ENCODE measurements at regions not wholly inside any gene's neighbourhood (a gene's known extent, or its start where the extent isn't known, plus 50 kb on each side); places are given as distances from the start of the nearest gene placed in this dataset.

DNA sequence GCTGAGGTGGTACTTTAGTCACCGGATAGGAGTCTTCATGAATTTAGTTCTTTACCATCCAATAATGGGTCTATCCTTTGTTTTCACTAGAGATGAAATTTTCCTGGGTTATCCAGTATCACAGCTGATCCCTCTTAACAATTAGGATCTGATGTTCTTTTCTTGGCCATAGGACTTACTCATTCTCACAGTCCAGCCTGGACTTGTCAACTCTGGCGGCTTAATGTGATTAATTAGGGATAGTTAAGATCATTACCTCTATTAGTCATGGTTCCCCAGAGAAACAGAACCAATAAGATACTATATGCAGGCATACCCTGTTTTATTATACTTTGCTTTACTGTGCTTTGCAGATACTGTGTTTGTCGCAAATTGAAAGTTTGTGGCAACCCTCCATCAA is 272.7 kb upstream of the FAT4 start:
- POLR2A ChIA-PET: no interaction called here

DNA sequence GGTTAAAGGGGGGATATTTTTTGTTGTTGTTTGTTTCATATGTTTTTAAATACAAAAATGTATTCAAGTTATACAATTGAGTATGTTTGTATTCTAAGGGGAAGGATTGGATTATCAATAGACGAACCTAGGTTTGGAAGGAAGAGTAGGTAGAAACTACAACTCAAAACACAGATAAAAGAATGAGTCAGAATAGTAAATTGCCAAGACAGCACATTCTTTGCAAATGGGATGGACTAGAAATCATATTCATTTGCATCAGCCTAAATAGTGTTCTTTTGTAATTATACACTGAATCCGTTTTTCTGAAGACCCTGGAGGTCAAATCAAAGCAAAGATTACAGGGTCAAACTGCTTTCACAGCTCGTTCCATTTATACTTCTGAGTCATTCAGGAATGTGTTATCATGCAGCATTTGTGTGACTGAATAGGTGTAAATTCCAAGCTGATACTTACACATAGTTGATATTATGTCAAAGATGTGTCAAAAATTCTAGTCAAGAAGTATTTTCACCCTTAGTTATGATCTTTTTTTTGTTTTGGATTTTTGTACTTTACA is 273.3 kb upstream of the FAT4 start:
- ChIA-PET CTCF (no interaction called here), POLR2A (no interaction called here)
- DNase-seq (ENCODE audit: extremely low spot score): no peak

More for the DNA sequence above, 272.7 kb upstream of the FAT4 start:
- CTCF ChIA-PET: no interaction called here
- TF ChIP-seq, protein P1, sequence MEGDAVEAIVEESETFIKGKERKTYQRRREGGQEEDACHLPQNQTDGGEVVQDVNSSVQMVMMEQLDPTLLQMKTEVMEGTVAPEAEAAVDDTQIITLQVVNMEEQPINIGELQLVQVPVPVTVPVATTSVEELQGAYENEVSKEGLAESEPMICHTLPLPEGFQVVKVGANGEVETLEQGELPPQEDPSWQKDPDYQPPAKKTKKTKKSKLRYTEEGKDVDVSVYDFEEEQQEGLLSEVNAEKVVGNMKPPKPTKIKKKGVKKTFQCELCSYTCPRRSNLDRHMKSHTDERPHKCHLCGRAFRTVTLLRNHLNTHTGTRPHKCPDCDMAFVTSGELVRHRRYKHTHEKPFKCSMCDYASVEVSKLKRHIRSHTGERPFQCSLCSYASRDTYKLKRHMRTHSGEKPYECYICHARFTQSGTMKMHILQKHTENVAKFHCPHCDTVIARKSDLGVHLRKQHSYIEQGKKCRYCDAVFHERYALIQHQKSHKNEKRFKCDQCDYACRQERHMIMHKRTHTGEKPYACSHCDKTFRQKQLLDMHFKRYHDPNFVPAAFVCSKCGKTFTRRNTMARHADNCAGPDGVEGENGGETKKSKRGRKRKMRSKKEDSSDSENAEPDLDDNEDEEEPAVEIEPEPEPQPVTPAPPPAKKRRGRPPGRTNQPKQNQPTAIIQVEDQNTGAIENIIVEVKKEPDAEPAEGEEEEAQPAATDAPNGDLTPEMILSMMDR (IDR thresholded peaks at IDR 0.05; ENCODE audit: control extremely low read depth, extremely low read depth, low read depth, missing control alignments): no peak
- DNase-seq (ENCODE audit: extremely low spot score): no peak

DNA sequence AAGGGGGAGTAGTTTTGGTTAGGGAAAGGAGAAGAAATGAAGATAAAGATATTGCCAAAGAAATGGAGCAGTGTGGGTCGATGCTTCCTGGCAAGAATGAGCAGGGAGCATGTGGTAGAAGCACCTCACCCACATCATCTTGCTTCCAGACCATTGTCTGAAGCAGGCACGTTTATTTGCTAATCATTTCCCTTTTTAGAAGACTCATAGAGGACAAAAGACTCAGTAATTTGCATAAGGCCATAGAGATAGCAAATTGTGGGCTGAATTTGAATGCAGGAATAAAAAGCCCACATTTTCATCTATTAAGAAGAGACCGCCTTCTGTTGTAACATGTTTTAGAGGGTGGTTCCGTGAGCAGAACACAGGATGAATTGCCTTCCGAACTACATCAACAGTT is 275.2 kb upstream of the FAT4 start:
- POLR2A ChIA-PET: no interaction called here
- no peak for DNase-seq (ENCODE audit: extremely low spot score)
- CTCF ChIA-PET: no interaction called here
- TF ChIP-seq, protein P1 (IDR thresholded peaks at IDR 0.05; ENCODE audit: control extremely low read depth, extremely low read depth, low read depth, missing control alignments): no peak

More for the DNA sequence above, 273.3 kb upstream of the FAT4 start:
- TF ChIP-seq, protein P1 (IDR thresholded peaks at IDR 0.05; ENCODE audit: control extremely low read depth, extremely low read depth, low read depth, missing control alignments): no peak

DNA sequence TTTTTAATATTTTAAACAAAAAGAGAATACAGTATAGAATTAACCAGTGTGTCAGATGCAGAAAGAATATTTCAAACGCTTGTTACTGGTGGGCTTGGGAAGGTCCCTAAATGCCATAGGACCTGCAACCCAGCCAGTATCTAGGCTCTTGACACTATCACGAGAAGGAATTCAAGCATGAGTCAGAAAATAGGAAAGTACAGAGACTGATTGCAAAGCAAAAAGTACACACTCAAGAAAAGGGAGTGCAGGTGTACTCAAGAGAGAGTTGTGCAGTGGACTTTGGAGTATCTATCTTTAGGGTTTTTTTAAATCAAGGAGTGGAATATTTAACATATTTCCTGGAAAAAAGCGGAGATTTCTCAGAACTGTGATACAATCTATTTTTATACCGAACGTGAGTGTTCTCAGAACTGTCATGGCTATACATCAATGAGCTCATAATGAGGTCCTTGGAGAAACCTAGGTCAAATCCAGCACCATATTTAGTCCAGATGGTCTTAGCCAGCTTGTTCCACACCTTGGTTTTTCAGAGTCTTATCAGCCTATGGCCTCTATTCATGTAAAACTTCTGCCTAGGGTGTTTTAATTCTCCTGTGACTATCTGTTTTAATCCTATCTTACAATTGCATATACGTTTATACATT is 291.8 kb upstream of the FAT4 start:
- POLR2A ChIA-PET: no interaction called here

DNA sequence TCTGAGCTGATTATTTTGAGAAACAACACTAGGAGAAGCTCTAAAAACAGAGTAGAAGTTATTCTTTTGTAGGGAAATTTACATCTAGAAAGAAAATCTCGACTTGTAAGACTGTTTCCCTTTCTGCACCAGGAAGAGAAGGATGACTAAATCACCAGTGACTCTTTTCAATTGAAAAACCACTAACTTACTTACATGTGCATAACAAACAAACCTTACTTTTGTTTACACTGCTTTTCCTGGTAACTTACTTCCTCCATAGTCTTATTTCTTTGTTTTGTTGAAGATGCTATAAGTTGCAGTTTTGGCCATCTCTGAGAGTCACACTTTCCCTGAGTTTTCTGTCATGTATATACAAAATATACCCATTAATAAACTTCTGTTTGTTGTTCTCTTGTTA is 293.6 kb upstream of the FAT4 start:
- no peak for DNase-seq (ENCODE audit: extremely low spot score)
- ChIA-PET POLR2A (no interaction called here), CTCF (interaction anchor here (1.0 kb wide), 1 partner anchor 13 kb away, joined by 3 read pairs; no protein-coding TSS in a partner anchor)
- TF ChIP-seq, protein P1 (IDR thresholded peaks at IDR 0.05; ENCODE audit: control extremely low read depth, extremely low read depth, low read depth, missing control alignments): no peak

More for the DNA sequence above, 291.8 kb upstream of the FAT4 start:
- CTCF ChIA-PET: interaction anchor here (1.3 to 1.4 kb wide), 2 partner anchors 8 to 11 kb away, joined by 4 to 5 read pairs; no protein-coding TSS in a partner anchor
- TF ChIP-seq, protein P1 (IDR thresholded peaks at IDR 0.05; ENCODE audit: control extremely low read depth, extremely low read depth, low read depth, missing control alignments): no peak
- DNase-seq (ENCODE audit: extremely low spot score): no peak

DNA sequence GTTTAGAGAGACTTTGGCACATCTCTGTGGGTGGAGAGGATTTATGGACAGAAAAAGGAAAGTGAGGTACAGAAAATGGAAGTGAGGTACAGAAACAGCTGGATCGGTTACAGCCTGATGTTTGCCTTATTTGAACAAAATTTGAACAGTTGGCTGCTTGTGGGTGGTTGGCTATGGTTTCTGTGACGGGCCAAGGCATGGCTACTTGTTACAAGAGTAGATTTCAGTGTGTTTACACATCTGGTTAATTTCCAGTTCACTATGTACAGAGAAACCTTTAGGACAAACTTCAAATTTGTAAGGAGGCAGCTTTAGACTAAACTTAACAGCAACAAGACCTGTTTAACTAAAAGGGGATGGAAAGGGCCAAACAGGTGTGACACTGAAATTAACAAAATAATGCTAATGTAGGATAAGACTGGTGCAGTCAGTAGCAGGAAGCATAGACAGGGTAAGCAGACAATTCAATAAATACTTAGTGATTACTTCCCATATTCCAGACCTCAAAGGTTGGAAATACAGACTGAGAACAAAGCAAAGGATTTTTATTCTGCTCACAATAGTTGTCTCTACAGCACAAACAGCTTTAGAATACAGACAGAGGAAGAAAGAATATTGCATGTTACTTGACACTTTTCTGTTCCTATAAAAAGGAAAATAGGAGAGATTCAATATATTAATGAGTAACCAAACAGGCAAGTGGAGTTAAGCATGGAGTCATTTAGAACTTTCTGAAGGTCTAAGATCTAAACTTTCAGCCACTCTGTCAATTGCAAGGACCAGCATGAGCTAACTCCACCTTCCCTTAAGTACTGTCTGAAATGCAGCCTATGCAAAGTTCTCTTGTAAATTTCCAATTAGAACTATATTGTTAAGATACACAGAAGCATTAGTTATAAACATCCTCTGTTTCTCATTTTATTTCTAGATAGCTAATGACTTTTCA is 294.4 kb upstream of the FAT4 start:
- POLR2A ChIA-PET: no interaction called here

More for the DNA sequence above, 294.4 kb upstream of the FAT4 start:
- no peak for DNase-seq (ENCODE audit: extremely low spot score)
- CTCF ChIA-PET: interaction anchor here (1.0 kb wide), 1 partner anchor 14 kb away, joined by 3 read pairs; no protein-coding TSS in a partner anchor
- TF ChIP-seq, protein P1 (IDR thresholded peaks at IDR 0.05; ENCODE audit: control extremely low read depth, extremely low read depth, low read depth, missing control alignments): no peak

Measured in GM10248 (cell line).